ENCODE measurements at regions not wholly inside any gene's neighbourhood (a gene's known extent, or its start where the extent isn't known, plus 50 kb on each side); places are given as distances from the start of the nearest gene placed in this dataset.

- dilution Hi-C loops (cut with MboI; ENCODE audit: extremely low pct_ligation_motif_present, low sequenced_read_pairs) = no loop called here
Measured at GRCh38 chr5:166342402-166342801, 1949.0 kb upstream of the WWC1 start.

GRCh38 chr5:166346726-166347374, 1944.6 kb upstream of the WWC1 start:
- ChIA-PET POLR2A (no interaction called here), CTCF (no interaction called here)
- TF ChIP-seq POLR2A (IDR thresholded peaks at IDR 0.05; ENCODE audit: low read depth, low read length) = no peak
- H3K9me3 ChIP-seq (replicated peaks; ENCODE audit: control insufficient read depth, insufficient read depth, low read length) = peaks cover under 1% of the 10 kb centered on the region
- intact Hi-C loops (cut with micrococcal nuclease) = no loop called here
- no peak for DNase-seq (ENCODE audit: low read depth, low spot score)
- H3K79me2 ChIP-seq (ENCODE audit: control insufficient read depth, insufficient read depth, low read length) = no peaks in the 10 kb centered on the region
- no TSS peak for BruUV-seq (replicated peaks)
- no peak overlapping the region for H2AFZ ChIP-seq (ENCODE audit: low read depth, low read length)
- H3K9ac ChIP-seq (replicated peaks; ENCODE audit: extremely low read depth, insufficient read depth, low read length) = no peak overlapping the region
- no peak overlapping the region for H3K4me3 ChIP-seq (replicated peaks in 1 of 3; ENCODE audit: insufficient read depth in 1 of 3, low read depth in 1 of 3, low read length in 3 of 3)
- no peak for FAIRE-seq
- no peak overlapping the region for H3K27ac ChIP-seq (ENCODE audit: insufficient read depth, low read depth, low read length)
- dilution Hi-C loops (cut with MboI; ENCODE audit: extremely low pct_ligation_motif_present, low sequenced_read_pairs) = no loop called here
- H3K4me2 ChIP-seq (ENCODE audit: insufficient read depth, low read length) = no peak overlapping the region
- H3K9me1 ChIP-seq (replicated peaks; ENCODE audit: control insufficient read depth, extremely low read depth, insufficient read depth, low read length) = no peaks in the 10 kb centered on the region
- H3K4me1 ChIP-seq (ENCODE audit: control insufficient read depth, extremely low read depth, insufficient read depth, low read length) = no peaks in the 10 kb centered on the region
- H4K20me1 ChIP-seq (replicated peaks; ENCODE audit: control insufficient read depth, extremely low read depth, insufficient read depth, low read length) = no peaks in the 10 kb centered on the region
- H3K27me3 ChIP-seq (ENCODE audit: control insufficient read depth in 2 of 2, insufficient read depth in 2 of 2, low read length in 2 of 2) = no peaks in the 10 kb centered on the region
- H3K36me3 ChIP-seq (ENCODE audit: control insufficient read depth in 2 of 2, extremely low read depth in 1 of 2, insufficient read depth in 2 of 2, low read length in 2 of 2) = no peaks in the 10 kb centered on the region

More at GRCh38 chr5:166342402-166342801, 1949.0 kb upstream of the WWC1 start:
- BruUV-seq (replicated peaks) = no TSS peak
- Histone ChIP-seq H2AFZ (ENCODE audit: low read depth, low read length) (no peak overlapping the region), H3K4me1 (ENCODE audit: control insufficient read depth, extremely low read depth, insufficient read depth, low read length) (no peaks in the 10 kb centered on the region), H4K20me1 (replicated peaks; ENCODE audit: control insufficient read depth, extremely low read depth, insufficient read depth, low read length) (no peaks in the 10 kb centered on the region), H3K9ac (replicated peaks; ENCODE audit: extremely low read depth, insufficient read depth, low read length) (no peak overlapping the region), H3K36me3 (ENCODE audit: control insufficient read depth in 2 of 2, extremely low read depth in 1 of 2, insufficient read depth in 2 of 2, low read length in 2 of 2) (no peaks in the 10 kb centered on the region), H3K9me1 (replicated peaks; ENCODE audit: control insufficient read depth, extremely low read depth, insufficient read depth, low read length) (no peaks in the 10 kb centered on the region), H3K27me3 (ENCODE audit: control insufficient read depth in 2 of 2, insufficient read depth in 2 of 2, low read length in 2 of 2) (no peaks in the 10 kb centered on the region), H3K27ac (ENCODE audit: insufficient read depth, low read depth, low read length) (no peak overlapping the region), H3K4me2 (ENCODE audit: insufficient read depth, low read length) (no peak overlapping the region), H3K4me3 (replicated peaks in 1 of 3; ENCODE audit: insufficient read depth in 1 of 3, low read depth in 1 of 3, low read length in 3 of 3) (no peak overlapping the region), H3K79me2 (ENCODE audit: control insufficient read depth, insufficient read depth, low read length) (no peaks in the 10 kb centered on the region), H3K9me3 (replicated peaks; ENCODE audit: control insufficient read depth, insufficient read depth, low read length) (peaks cover 5% of the 10 kb centered on the region)
- TF ChIP-seq EZH2 (IDR thresholded peaks at IDR 0.05; ENCODE audit: borderline replicate concordance, low read depth, low read length, severe bottlenecking) (no peak), MYC (IDR thresholded peaks at IDR 0.05; ENCODE audit: low read depth, low read length) (no peak), MAX (IDR thresholded peaks at IDR 0.05; ENCODE audit: insufficient read depth, insufficient read length) (no peak), FOS (IDR thresholded peaks at IDR 0.05; ENCODE audit: borderline replicate concordance, insufficient read depth, low read length) (no peak), JUN (IDR thresholded peaks at IDR 0.05; ENCODE audit: borderline replicate concordance, insufficient read depth, insufficient read length, low read depth) (no peak)
- DNase-seq (ENCODE audit: low read depth, low spot score) (no peak), FAIRE-seq (no peak)
- POLR2A ChIA-PET = no interaction called here
- intact Hi-C loops (cut with micrococcal nuclease) = no loop called here
- CTCF ChIA-PET = no interaction called here

Data from endothelial cell of umbilical vein (primary cell).